Liver (tissue), 8 donors: ENCODE measurements at regions not wholly inside any gene's neighbourhood (a gene's known extent, or its start where the extent isn't known, plus 50 kb on each side); places are given as distances from the start of the nearest gene placed in this dataset.

Experiments used
- DNase-seq: peaks from one replicate; pipeline ENCODE4 v3.0.0-alpha.2; 2017; ENCODE audit warnings: low spot score
- H3K27ac ChIP-seq, 2 donors: one replicate each; pipeline ENCODE4 v1.7.0; 2013; ENCODE audit warnings: inconsistent platforms in 2 of 2, low read length in 2 of 2, control low read depth in 1 of 2, low read depth in 1 of 2, mild to moderate bottlenecking in 1 of 2
- H3K27me3 ChIP-seq, 4 donors: one replicate each; pipeline versions ENCODE4 v1.6.1 to v1.7.0; 2013; ENCODE audit warnings: low read length in 3 of 4, inconsistent platforms in 1 of 4, mild to moderate bottlenecking in 1 of 4, moderate library complexity in 1 of 4; ENCODE audit not compliant: control insufficient read depth in 4 of 4, insufficient read depth in 4 of 4
- H3K36me3 ChIP-seq, 4 donors: one replicate each; pipeline versions ENCODE4 v1.6.1 to v1.7.0; 2013; ENCODE audit warnings: low read length in 3 of 4, mild to moderate bottlenecking in 3 of 4, low read depth in 1 of 4, moderate library complexity in 1 of 4; ENCODE audit not compliant: control insufficient read depth in 4 of 4, insufficient read depth in 3 of 4
- H3K4me1 ChIP-seq, 4 donors: one replicate each; pipeline versions ENCODE4 v1.6.1 to v1.7.0; 2013; ENCODE audit warnings: low read length in 3 of 4, mild to moderate bottlenecking in 3 of 4, moderate library complexity in 1 of 4; ENCODE audit not compliant: control insufficient read depth in 4 of 4, insufficient read depth in 4 of 4
- H3K4me3 ChIP-seq, 3 donors: one replicate each; pipeline versions ENCODE4 v1.6.1 to v1.7.0; 2013; ENCODE audit warnings: low read length in 3 of 3, control low read depth in 1 of 3, low read depth in 1 of 3, mild to moderate bottlenecking in 1 of 3
- H3K9ac ChIP-seq, 2 donors: one replicate each; pipeline ENCODE4 v1.7.0; 2013; ENCODE audit warnings: low read length in 2 of 2, mild to moderate bottlenecking in 2 of 2, moderate library complexity in 2 of 2, control low read depth in 1 of 2, low read depth in 1 of 2
- H3K9me3 ChIP-seq, 4 donors: one replicate each; pipeline versions ENCODE4 v1.6.1 to v1.7.0; 2013; ENCODE audit warnings: low read length in 3 of 4; ENCODE audit not compliant: control insufficient read depth in 4 of 4
- EGR1 ChIP-seq, 2 donors: IDR thresholded peaks; 2 replicates each; pipeline ENCODE4 v1.6.1; 2016 to 2018; ENCODE audit warnings: antibody characterized with exemption in 2 of 2, low read depth in 2 of 2
- FOXA1 ChIP-seq: IDR thresholded peaks from 2 replicates; pipeline ENCODE4 v1.6.1; 2016; ENCODE audit warnings: antibody characterized with exemption
- FOXA2 ChIP-seq: IDR thresholded peaks from 2 replicates; pipeline ENCODE4 v1.6.1; 2016; ENCODE audit warnings: antibody characterized with exemption
- GABPA ChIP-seq, 2 donors: IDR thresholded peaks in 1 of 2; conservative IDR thresholded peaks in 1 of 2; 2 replicates each; pipeline ENCODE4 v1.6.1; 2016; ENCODE audit warnings: antibody characterized with exemption in 2 of 2, mild to moderate bottlenecking in 1 of 2, moderate library complexity in 1 of 2
- HNF4A ChIP-seq, 2 donors: conservative IDR thresholded peaks; 2 replicates each; pipeline ENCODE4 v1.6.1; 2016; ENCODE audit warnings: antibody characterized with exemption in 2 of 2, mild to moderate bottlenecking in 2 of 2
- HNF4G ChIP-seq: IDR thresholded peaks from 2 replicates; pipeline ENCODE4 v1.6.1; 2016; ENCODE audit warnings: antibody characterized with exemption
- NR2F2 ChIP-seq: IDR thresholded peaks from 2 replicates; pipeline ENCODE4 v1.6.1; 2016; ENCODE audit warnings: antibody characterized with exemption
- RAD21 ChIP-seq, 2 donors: IDR thresholded peaks; 2 replicates each; pipeline ENCODE4 v1.6.1; 2016; ENCODE audit warnings: antibody characterized with exemption in 2 of 2, mild to moderate bottlenecking in 2 of 2
- RXRA ChIP-seq, 2 donors: IDR thresholded peaks; 2 replicates each; pipeline ENCODE4 v1.6.1; 2017 to 2018; ENCODE audit warnings: antibody characterized with exemption in 2 of 2, mild to moderate bottlenecking in 1 of 2
- SP1 ChIP-seq: IDR thresholded peaks from 2 replicates; pipeline ENCODE4 v1.6.1; 2018; ENCODE audit warnings: antibody characterized with exemption, mild to moderate bottlenecking
- TAF1 ChIP-seq: conservative IDR thresholded peaks from 2 replicates; pipeline ENCODE4 v1.6.1; 2016; ENCODE audit warnings: antibody characterized with exemption, mild to moderate bottlenecking
- YY1 ChIP-seq: IDR thresholded peaks from 2 replicates; pipeline ENCODE4 v1.6.1; 2016; ENCODE audit warnings: antibody characterized with exemption, mild to moderate bottlenecking
- WGBS: extraction: QIAGEN DNeasy Blood & Tissue Kit; methylation state at CpG from one replicate; pipeline ENCODE4 v1.1.7; 2013; 5-methylcytosine and 5-hydroxymethylcytosine counted together
- TF ChIP-seq, protein P1 (sequence below): IDR thresholded peaks from 2 replicates; pipeline ENCODE4 v1.6.1; 2016; ENCODE audit warnings: antibody characterized with exemption
- TF ChIP-seq, protein P2 (sequence below): IDR thresholded peaks from 2 replicates; pipeline ENCODE4 v1.6.1; 2016; ENCODE audit warnings: antibody characterized with exemption
- TF ChIP-seq, protein P3 (sequence below): IDR thresholded peaks from 2 replicates; pipeline ENCODE4 v1.6.1; 2016; ENCODE audit warnings: antibody characterized with exemption
- TF ChIP-seq, protein P4 (sequence below): IDR thresholded peaks from 2 replicates; pipeline ENCODE4 v1.6.1; 2016; ENCODE audit warnings: antibody characterized with exemption, mild to moderate bottlenecking
- TF ChIP-seq, protein P5 (sequence below): fragments of 150-350 bp; IDR thresholded peaks from 2 replicates; pipeline ENCODE4 v1.5.1; 2017; ENCODE audit warnings: improper control_type of control experiment, low read depth, low read length; ENCODE audit not compliant: missing input control
- donor health status: healthy.
- donor health status: healthy.
- donor health status: healthy.
- donor health status: healthy.
- donor health status: healthy.

DNA sequence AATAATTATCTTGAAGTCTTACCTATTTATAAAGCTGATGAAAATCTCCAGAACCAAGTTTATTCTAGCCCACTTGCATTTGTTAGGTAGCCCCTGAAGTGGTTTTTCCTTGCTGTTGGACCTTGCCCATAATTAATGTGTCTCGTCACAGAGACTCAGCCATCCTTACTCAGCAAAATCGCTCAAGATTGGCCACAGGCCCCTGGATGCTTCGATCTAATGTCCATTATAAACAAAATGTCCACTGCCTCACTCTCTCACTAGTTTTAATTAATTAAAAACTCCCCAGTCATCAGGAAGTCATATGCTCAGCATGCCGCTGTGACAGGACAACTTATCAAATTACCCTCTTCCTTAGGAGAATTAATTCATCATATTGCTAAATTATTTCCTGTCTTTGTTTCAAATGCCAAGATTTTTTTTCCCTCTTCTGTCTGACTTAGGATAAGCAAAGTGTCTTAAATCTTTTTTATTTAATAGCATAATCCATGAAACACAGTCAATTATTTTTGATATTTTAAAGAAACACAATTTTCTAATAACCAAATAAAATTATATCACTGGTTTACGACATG lies 126.8 kb upstream of the PCLO start:
- Histone ChIP-seq H3K36me3 (no peaks in the 10 kb centered on the region), H3K27me3 (no peaks in the 10 kb centered on the region), H3K4me1 (no peaks in the 10 kb centered on the region), H3K9ac (no peak overlapping the region), H3K9me3 (no peaks in the 10 kb centered on the region), H3K4me3 (no peak overlapping the region), H3K27ac (no peak overlapping the region)
- no peak for DNase-seq
- TF ChIP-seq, protein P1, sequence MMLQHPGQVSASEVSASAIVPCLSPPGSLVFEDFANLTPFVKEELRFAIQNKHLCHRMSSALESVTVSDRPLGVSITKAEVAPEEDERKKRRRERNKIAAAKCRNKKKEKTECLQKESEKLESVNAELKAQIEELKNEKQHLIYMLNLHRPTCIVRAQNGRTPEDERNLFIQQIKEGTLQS: no peak
- no peak for TF ChIP-seq NR2F2
- TF ChIP-seq YY1: no peak
- no peak for TF ChIP-seq RXRA (IDR thresholded peaks at IDR 0.05)
- TF ChIP-seq FOXA2: no peak
- TF ChIP-seq, protein P2, sequence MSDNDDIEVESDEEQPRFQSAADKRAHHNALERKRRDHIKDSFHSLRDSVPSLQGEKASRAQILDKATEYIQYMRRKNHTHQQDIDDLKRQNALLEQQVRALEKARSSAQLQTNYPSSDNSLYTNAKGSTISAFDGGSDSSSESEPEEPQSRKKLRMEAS: no peak
- no peak for TF ChIP-seq FOXA1
- no peak for TF ChIP-seq EGR1 (IDR thresholded peaks at IDR 0.05; ENCODE audit: low read depth in 2 of 2)
- no peak for TF ChIP-seq RAD21 (IDR thresholded peaks at IDR 0.05)
- TF ChIP-seq, protein P3, sequence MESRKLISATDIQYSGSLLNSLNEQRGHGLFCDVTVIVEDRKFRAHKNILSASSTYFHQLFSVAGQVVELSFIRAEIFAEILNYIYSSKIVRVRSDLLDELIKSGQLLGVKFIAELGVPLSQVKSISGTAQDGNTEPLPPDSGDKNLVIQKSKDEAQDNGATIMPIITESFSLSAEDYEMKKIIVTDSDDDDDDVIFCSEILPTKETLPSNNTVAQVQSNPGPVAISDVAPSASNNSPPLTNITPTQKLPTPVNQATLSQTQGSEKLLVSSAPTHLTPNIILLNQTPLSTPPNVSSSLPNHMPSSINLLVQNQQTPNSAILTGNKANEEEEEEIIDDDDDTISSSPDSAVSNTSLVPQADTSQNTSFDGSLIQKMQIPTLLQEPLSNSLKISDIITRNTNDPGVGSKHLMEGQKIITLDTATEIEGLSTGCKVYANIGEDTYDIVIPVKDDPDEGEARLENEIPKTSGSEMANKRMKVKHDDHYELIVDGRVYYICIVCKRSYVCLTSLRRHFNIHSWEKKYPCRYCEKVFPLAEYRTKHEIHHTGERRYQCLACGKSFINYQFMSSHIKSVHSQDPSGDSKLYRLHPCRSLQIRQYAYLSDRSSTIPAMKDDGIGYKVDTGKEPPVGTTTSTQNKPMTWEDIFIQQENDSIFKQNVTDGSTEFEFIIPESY: no peak
- no peak for TF ChIP-seq HNF4G
- TF ChIP-seq TAF1: no peak
- TF ChIP-seq, protein P4, sequence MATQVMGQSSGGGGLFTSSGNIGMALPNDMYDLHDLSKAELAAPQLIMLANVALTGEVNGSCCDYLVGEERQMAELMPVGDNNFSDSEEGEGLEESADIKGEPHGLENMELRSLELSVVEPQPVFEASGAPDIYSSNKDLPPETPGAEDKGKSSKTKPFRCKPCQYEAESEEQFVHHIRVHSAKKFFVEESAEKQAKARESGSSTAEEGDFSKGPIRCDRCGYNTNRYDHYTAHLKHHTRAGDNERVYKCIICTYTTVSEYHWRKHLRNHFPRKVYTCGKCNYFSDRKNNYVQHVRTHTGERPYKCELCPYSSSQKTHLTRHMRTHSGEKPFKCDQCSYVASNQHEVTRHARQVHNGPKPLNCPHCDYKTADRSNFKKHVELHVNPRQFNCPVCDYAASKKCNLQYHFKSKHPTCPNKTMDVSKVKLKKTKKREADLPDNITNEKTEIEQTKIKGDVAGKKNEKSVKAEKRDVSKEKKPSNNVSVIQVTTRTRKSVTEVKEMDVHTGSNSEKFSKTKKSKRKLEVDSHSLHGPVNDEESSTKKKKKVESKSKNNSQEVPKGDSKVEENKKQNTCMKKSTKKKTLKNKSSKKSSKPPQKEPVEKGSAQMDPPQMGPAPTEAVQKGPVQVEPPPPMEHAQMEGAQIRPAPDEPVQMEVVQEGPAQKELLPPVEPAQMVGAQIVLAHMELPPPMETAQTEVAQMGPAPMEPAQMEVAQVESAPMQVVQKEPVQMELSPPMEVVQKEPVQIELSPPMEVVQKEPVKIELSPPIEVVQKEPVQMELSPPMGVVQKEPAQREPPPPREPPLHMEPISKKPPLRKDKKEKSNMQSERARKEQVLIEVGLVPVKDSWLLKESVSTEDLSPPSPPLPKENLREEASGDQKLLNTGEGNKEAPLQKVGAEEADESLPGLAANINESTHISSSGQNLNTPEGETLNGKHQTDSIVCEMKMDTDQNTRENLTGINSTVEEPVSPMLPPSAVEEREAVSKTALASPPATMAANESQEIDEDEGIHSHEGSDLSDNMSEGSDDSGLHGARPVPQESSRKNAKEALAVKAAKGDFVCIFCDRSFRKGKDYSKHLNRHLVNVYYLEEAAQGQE: no peak
- TF ChIP-seq, protein P5, sequence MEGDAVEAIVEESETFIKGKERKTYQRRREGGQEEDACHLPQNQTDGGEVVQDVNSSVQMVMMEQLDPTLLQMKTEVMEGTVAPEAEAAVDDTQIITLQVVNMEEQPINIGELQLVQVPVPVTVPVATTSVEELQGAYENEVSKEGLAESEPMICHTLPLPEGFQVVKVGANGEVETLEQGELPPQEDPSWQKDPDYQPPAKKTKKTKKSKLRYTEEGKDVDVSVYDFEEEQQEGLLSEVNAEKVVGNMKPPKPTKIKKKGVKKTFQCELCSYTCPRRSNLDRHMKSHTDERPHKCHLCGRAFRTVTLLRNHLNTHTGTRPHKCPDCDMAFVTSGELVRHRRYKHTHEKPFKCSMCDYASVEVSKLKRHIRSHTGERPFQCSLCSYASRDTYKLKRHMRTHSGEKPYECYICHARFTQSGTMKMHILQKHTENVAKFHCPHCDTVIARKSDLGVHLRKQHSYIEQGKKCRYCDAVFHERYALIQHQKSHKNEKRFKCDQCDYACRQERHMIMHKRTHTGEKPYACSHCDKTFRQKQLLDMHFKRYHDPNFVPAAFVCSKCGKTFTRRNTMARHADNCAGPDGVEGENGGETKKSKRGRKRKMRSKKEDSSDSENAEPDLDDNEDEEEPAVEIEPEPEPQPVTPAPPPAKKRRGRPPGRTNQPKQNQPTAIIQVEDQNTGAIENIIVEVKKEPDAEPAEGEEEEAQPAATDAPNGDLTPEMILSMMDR: no peak
- no peak for TF ChIP-seq SP1
- no peak for TF ChIP-seq GABPA (IDR thresholded peaks at IDR 0.05 in 1 of 2, conservative IDR thresholded peaks at IDR 0.05 in 1 of 2)
- TF ChIP-seq HNF4A (conservative IDR thresholded peaks at IDR 0.05): no peak
- 44% methylated on average over 5 of the region's 5 CpGs for WGBS
